Heart left ventricle (tissue), 16 donors: ENCODE measurements at regions not wholly inside any gene's neighbourhood (a gene's known extent, or its start where the extent isn't known, plus 50 kb on each side); places are given as distances from the start of the nearest gene placed in this dataset.

Source experiments
- ATAC-seq, 4 donors: fragments of 200-7000 bp; cut with Tn5 transposase; one replicate each; pipeline ENCODE4 v1.9.1; 2020 to 2022; ENCODE audit warnings: moderate library complexity in 4 of 4, mild to moderate bottlenecking in 3 of 4, moderate number of reproducible peaks in 1 of 4
- DNase-seq, 5 donors: peaks; one replicate each; pipeline ENCODE4 v3.0.0-alpha.2; 2020
- H3K27ac ChIP-seq, 12 donors: fragments of 200-600 bp; sonication (generic) in 4 of 12; one replicate each; pipeline versions ENCODE4 v1.5.0 to v1.8.0; 2016 to 2022; ENCODE audit warnings: mild to moderate bottlenecking in 2 of 12
- H3K27me3 ChIP-seq, 9 donors: fragments of 200-600 bp; sonication (generic) in 2 of 9; one replicate each; pipeline versions ENCODE4 v1.5.1 to v1.8.0; 2016 to 2022; ENCODE audit warnings: mild to moderate bottlenecking in 3 of 9
- H3K36me3 ChIP-seq, 9 donors: fragments of 200-600 bp; sonication (generic) in 2 of 9; one replicate each; pipeline versions ENCODE4 v1.5.0 to v1.8.0; 2018 to 2022; ENCODE audit warnings: mild to moderate bottlenecking in 2 of 9
- H3K4me1 ChIP-seq, 12 donors: fragments of 200-600 bp; sonication (generic) in 4 of 12; one replicate each; pipeline versions ENCODE4 v1.5.0 to v1.8.0; 2016 to 2022; ENCODE audit warnings: mild to moderate bottlenecking in 3 of 12
- H3K4me3 ChIP-seq, 12 donors: fragments of 200-600 bp; sonication (generic) in 4 of 12; one replicate each; pipeline versions ENCODE4 v1.5.0 to v1.8.0; 2017 to 2022; ENCODE audit warnings: mild to moderate bottlenecking in 9 of 12, moderate library complexity in 4 of 12
- H3K9me3 ChIP-seq, 12 donors: fragments of 200-600 bp; sonication (generic) in 4 of 12; one replicate each; pipeline versions ENCODE4 v1.5.0 to v1.8.0; 2016 to 2022; ENCODE audit warnings: mild to moderate bottlenecking in 1 of 12
- POLR2A ChIP-seq, 2 donors: fragments of 450-650 bp; IDR thresholded peaks; one replicate each; pipeline ENCODE4 v1.6.1; 2017; ENCODE audit warnings: antibody characterized with exemption in 2 of 2, mild to moderate bottlenecking in 2 of 2, moderate library complexity in 2 of 2
- WGBS, 4 donors: extraction: QIAGEN DNeasy Blood & Tissue Kit in 2 of 4; methylation state at CpG; one replicate each; pipeline versions ENCODE4 v1.1.5 to v1.1.7; 2013 to 2018; 5-methylcytosine and 5-hydroxymethylcytosine counted together
- intact Hi-C, 10 donors: fragments of 100-400 bp; cut with DNase I; formaldehyde crosslinking; loops; one replicate each; pipeline versions ENCODE4 v1.11.1 to v1.14.2; 2022
- TF ChIP-seq, protein P1 (sequence below), 12 donors: fragments of 200-600 bp; sonication (generic) in 4 of 12; IDR thresholded peaks; one replicate each; pipeline versions ENCODE4 v1.5.0 to v1.8.0; 2018 to 2022; ENCODE audit warnings: antibody characterized with exemption in 12 of 12, mild to moderate bottlenecking in 5 of 12
- donor health status: ischemic (EF 13 %, LVEDD 7.1; RV severe dilation, severe dysfunction).
- donor health status: healthy with polysubstance abuse.
- donor health status: DM: no; HTN: yes; CAD: no.
- donor health status: DM: no; HTN: no; CAD: no.
- donor health status: ischemic (EF 25% LVEDD 6.9; RV normal size, moderate dysfunction).
- donor health status: ischemic (EF 25% LVEDD 5.7; RV mildly dilated, moderate dysfunction).
- donor health status: healthy.
- donor health status: DM: yes; HTN: yes; CAD: no.
- donor health status: ischemic (EF 35%, LVEDD 5.7; RV mildly dilated, moderate dysfunction).
- donor health status: nonischemic (EF 11% LVEDD 7.7; RV severe dilation, severe dysfunction).
- donor health status: DM: yes; HTN: yes; CAD: no.
- donor health status: PGD.
- donor health status: ischemic (EF 29% LVEDD 5.4; RV normal size, mild dysfunction).
- donor health status: nonischemic (EF 23%, LVEDD 6.1; RV moderate dilation, normal function).

GRCh38 chr11:101816613-101817012, 98.2 kb upstream of the CEP126 start:
- TF ChIP-seq POLR2A (IDR thresholded peaks at IDR 0.05), result no peak
- TF ChIP-seq, protein P1, sequence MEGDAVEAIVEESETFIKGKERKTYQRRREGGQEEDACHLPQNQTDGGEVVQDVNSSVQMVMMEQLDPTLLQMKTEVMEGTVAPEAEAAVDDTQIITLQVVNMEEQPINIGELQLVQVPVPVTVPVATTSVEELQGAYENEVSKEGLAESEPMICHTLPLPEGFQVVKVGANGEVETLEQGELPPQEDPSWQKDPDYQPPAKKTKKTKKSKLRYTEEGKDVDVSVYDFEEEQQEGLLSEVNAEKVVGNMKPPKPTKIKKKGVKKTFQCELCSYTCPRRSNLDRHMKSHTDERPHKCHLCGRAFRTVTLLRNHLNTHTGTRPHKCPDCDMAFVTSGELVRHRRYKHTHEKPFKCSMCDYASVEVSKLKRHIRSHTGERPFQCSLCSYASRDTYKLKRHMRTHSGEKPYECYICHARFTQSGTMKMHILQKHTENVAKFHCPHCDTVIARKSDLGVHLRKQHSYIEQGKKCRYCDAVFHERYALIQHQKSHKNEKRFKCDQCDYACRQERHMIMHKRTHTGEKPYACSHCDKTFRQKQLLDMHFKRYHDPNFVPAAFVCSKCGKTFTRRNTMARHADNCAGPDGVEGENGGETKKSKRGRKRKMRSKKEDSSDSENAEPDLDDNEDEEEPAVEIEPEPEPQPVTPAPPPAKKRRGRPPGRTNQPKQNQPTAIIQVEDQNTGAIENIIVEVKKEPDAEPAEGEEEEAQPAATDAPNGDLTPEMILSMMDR (IDR thresholded peaks at IDR 0.05), result no peak
- Histone ChIP-seq H3K9me3 (no peaks in the 10 kb centered on the region), H3K36me3 (no peaks in the 10 kb centered on the region), H3K27me3 (no peaks in the 10 kb centered on the region), H3K4me1 (no peaks in the 10 kb centered on the region), H3K4me3 (no peak overlapping the region), H3K27ac (peak overlapping the region in 3 of 12 donors; percentile 20 to 53 (median 24))
- ATAC-seq (no peak), DNase-seq (no peak)
- intact Hi-C loops, result no loop called here

DNA sequence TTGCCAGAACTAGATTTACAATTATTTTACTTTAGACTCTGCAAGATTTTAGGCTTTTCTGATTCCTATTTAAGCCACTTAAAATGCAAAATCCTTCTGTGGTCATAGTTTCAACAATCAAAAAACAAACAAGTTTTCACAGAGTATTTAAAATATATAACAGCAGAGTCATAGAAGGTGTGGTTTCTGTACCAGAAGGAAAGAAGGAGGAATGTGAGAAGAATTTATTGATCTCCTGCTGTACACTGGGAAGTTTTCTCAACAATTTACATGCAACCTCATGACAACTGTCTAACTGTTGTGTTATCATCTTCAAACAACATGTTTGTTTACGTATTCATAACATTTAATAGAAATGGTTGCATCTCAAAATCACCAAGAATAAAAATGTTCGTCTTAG, 102.3 kb upstream of the CEP126 start:
- no peak for TF ChIP-seq POLR2A (IDR thresholded peaks at IDR 0.05)
- TF ChIP-seq, protein P1 (IDR thresholded peaks at IDR 0.05), result no peak
- Histone ChIP-seq H3K4me3 (no peak overlapping the region), H3K27me3 (no peaks in the 10 kb centered on the region), H3K4me1 (no peaks in the 10 kb centered on the region), H3K27ac (no peak overlapping the region), H3K36me3 (no peaks in the 10 kb centered on the region), H3K9me3 (no peaks in the 10 kb centered on the region)
- DNase-seq, result no peak
- intact Hi-C loops, result no loop called here
- ATAC-seq, result no peak
- 69 to 81% (median 74%) methylated on average over 2 of the region's 2 CpGs for WGBS, 4 donors

GRCh38 chr11:101810546-101810945, 104.3 kb upstream of the CEP126 start:
- H3K27ac ChIP-seq, result no peak overlapping the region
- intact Hi-C loops, result no loop called here
- DNase-seq (no peak), ATAC-seq (no peak)
- H3K9me3 ChIP-seq, result no peaks in the 10 kb centered on the region
- H3K4me3 ChIP-seq, result no peak overlapping the region
- no peaks in the 10 kb centered on the region for H3K27me3 ChIP-seq
- 64 to 78% (median 75%) methylated on average over 1 of the region's 1 CpG for WGBS, 4 donors
- TF ChIP-seq, protein P1 (IDR thresholded peaks at IDR 0.05), result no peak
- no peak for TF ChIP-seq POLR2A (IDR thresholded peaks at IDR 0.05)
- H3K36me3 ChIP-seq, result no peaks in the 10 kb centered on the region
- H3K4me1 ChIP-seq, result no peaks in the 10 kb centered on the region

GRCh38 chr11:101807531-101807930, 107.3 kb upstream of the CEP126 start:
- no peak overlapping the region for H3K27ac ChIP-seq
- no peak overlapping the region for H3K4me3 ChIP-seq
- 32 to 66% (median 48%) methylated on average over 2 of the region's 2 CpGs for WGBS, 4 donors
- intact Hi-C loops, result no loop called here
- no peaks in the 10 kb centered on the region for H3K4me1 ChIP-seq
- TF ChIP-seq, protein P1 (IDR thresholded peaks at IDR 0.05), result no peak
- no peak for TF ChIP-seq POLR2A (IDR thresholded peaks at IDR 0.05)
- DNase-seq (no peak), ATAC-seq (no peak)
- no peaks in the 10 kb centered on the region for H3K9me3 ChIP-seq
- no peaks in the 10 kb centered on the region for H3K36me3 ChIP-seq
- H3K27me3 ChIP-seq, result no peaks in the 10 kb centered on the region
